ENCODE measurements at regions not wholly inside any gene's neighbourhood (a gene's known extent, or its start where the extent isn't known, plus 50 kb on each side); places are given as distances from the start of the nearest gene placed in this dataset.

- no peak for TF ChIP-seq EP300 (IDR thresholded peaks at IDR 0.05; ENCODE audit: borderline replicate concordance)
Measured at GRCh38 chr19:32124585-32124984, 220.8 kb upstream of the ZNF507 start.

- TF ChIP-seq MAX (IDR thresholded peaks at IDR 0.05) = no peak
- no peak for TF ChIP-seq EGR1 (IDR thresholded peaks at IDR 0.05)
- no peak for TF ChIP-seq NFIC (IDR thresholded peaks at IDR 0.05)
- TF ChIP-seq ZBTB7A (IDR thresholded peaks at IDR 0.05; ENCODE audit: low read depth) = no peak
- TF ChIP-seq FOXM1 (IDR thresholded peaks at IDR 0.05; ENCODE audit: borderline replicate concordance, low read depth) = no peak
- no peak for TF ChIP-seq CEBPB (IDR thresholded peaks at IDR 0.05)
- TF ChIP-seq TCF12 (IDR thresholded peaks at IDR 0.05; ENCODE audit: low read depth) = no peak
- TF ChIP-seq USF1 (IDR thresholded peaks at IDR 0.05) = no peak
- no peak for TF ChIP-seq CREB1 (IDR thresholded peaks at IDR 0.05; ENCODE audit: low read depth)
- TF ChIP-seq REST (IDR thresholded peaks at IDR 0.05; ENCODE audit: low read depth) = no peak
- no peak for TF ChIP-seq TEAD4 (IDR thresholded peaks at IDR 0.05)
- TF ChIP-seq YY1 (IDR thresholded peaks at IDR 0.05; ENCODE audit: low read depth) = no peak
- TF ChIP-seq RAD21 (IDR thresholded peaks at IDR 0.05; ENCODE audit: low read depth) = no peak
- TF ChIP-seq TAF1 (IDR thresholded peaks at IDR 0.05; ENCODE audit: low read depth) = no peak
- no peak for TF ChIP-seq EP300 (IDR thresholded peaks at IDR 0.05; ENCODE audit: borderline replicate concordance)
Measured at GRCh38 chr19:32129141-32129540, 216.3 kb upstream of the ZNF507 start.

- TF ChIP-seq REST (IDR thresholded peaks at IDR 0.05; ENCODE audit: low read depth) = no peak
- TF ChIP-seq MAX (IDR thresholded peaks at IDR 0.05) = no peak
- no peak for TF ChIP-seq ZBTB7A (IDR thresholded peaks at IDR 0.05; ENCODE audit: low read depth)
- TF ChIP-seq TCF12 (IDR thresholded peaks at IDR 0.05; ENCODE audit: low read depth) = no peak
- no peak for TF ChIP-seq FOXM1 (IDR thresholded peaks at IDR 0.05; ENCODE audit: borderline replicate concordance, low read depth)
- no peak for TF ChIP-seq EP300 (IDR thresholded peaks at IDR 0.05; ENCODE audit: borderline replicate concordance)
- TF ChIP-seq CEBPB (IDR thresholded peaks at IDR 0.05) = no peak
- TF ChIP-seq YY1 (IDR thresholded peaks at IDR 0.05; ENCODE audit: low read depth) = no peak
- no peak for TF ChIP-seq NFIC (IDR thresholded peaks at IDR 0.05)
- TF ChIP-seq TAF1 (IDR thresholded peaks at IDR 0.05; ENCODE audit: low read depth) = no peak
- TF ChIP-seq RAD21 (IDR thresholded peaks at IDR 0.05; ENCODE audit: low read depth) = no peak
- no peak for TF ChIP-seq USF1 (IDR thresholded peaks at IDR 0.05)
- TF ChIP-seq EGR1 (IDR thresholded peaks at IDR 0.05) = no peak
- TF ChIP-seq CREB1 (IDR thresholded peaks at IDR 0.05; ENCODE audit: low read depth) = no peak
- TF ChIP-seq TEAD4 (IDR thresholded peaks at IDR 0.05) = no peak
Measured at GRCh38 chr19:32130332-32130731, 215.1 kb upstream of the ZNF507 start.

GRCh38 chr19:32131005-32131404 lies 214.4 kb upstream of the ZNF507 start:
- TF ChIP-seq FOXM1 (IDR thresholded peaks at IDR 0.05; ENCODE audit: borderline replicate concordance, low read depth) = no peak
- TF ChIP-seq ZBTB7A (IDR thresholded peaks at IDR 0.05; ENCODE audit: low read depth) = no peak
- TF ChIP-seq RAD21 (IDR thresholded peaks at IDR 0.05; ENCODE audit: low read depth) = no peak
- TF ChIP-seq EGR1 (IDR thresholded peaks at IDR 0.05) = no peak
- TF ChIP-seq EP300 (IDR thresholded peaks at IDR 0.05; ENCODE audit: borderline replicate concordance) = no peak
- TF ChIP-seq NFIC (IDR thresholded peaks at IDR 0.05) = no peak
- no peak for TF ChIP-seq TEAD4 (IDR thresholded peaks at IDR 0.05)
- TF ChIP-seq CREB1 (IDR thresholded peaks at IDR 0.05; ENCODE audit: low read depth) = no peak
- no peak for TF ChIP-seq REST (IDR thresholded peaks at IDR 0.05; ENCODE audit: low read depth)
- TF ChIP-seq TAF1 (IDR thresholded peaks at IDR 0.05; ENCODE audit: low read depth) = no peak
- no peak for TF ChIP-seq YY1 (IDR thresholded peaks at IDR 0.05; ENCODE audit: low read depth)
- no peak for TF ChIP-seq CEBPB (IDR thresholded peaks at IDR 0.05)
- no peak for TF ChIP-seq TCF12 (IDR thresholded peaks at IDR 0.05; ENCODE audit: low read depth)
- no peak for TF ChIP-seq USF1 (IDR thresholded peaks at IDR 0.05)
- TF ChIP-seq MAX (IDR thresholded peaks at IDR 0.05) = no peak

Data from Ishikawa (cell line).